GM18907 (cell line): ENCODE measurements at regions not wholly inside any gene's neighbourhood (a gene's known extent, or its start where the extent isn't known, plus 50 kb on each side); places are given as distances from the start of the nearest gene placed in this dataset.

Source experiments
- ATAC-seq: cut with Tn5 transposase; IDR thresholded peaks from one replicate; pipeline ENCODE4 v1.9.1; 2021; ENCODE audit warnings: mild to moderate bottlenecking, moderate library complexity; ENCODE audit not compliant: unreplicated experiment

DNA sequence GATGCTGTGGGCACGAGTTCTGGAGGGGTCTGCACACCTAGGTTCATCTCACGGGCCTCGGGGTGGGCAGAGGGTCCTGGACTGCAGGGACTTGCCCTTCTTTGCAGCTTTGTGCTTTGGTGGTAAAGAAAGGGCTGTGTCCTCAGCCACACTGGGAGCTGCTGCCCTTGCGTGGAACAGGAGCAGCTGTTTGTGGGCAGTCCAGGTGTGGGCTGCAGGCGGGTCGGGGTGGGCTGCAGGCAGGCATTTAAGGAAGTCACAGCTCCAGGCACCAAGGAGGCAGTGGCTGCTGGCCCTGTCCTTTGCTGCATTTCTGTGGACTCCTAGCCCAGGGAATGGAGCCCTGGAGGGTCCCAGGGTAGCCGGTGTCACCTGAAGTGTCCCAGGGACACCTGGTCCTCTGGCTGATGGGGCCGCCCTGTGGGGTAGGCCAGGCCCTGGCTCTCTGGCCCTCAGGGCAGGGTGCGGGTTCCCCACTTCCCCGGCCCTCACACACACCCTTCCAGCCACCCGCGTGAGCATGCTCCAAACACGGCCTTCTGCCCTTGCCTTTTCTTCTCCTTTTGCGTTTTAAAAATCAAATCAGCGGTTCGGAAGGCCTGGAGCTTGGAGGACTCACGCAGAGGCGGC, 1240.3 kb downstream of the BRD1 start:
- ATAC-seq, result no peak

DNA sequence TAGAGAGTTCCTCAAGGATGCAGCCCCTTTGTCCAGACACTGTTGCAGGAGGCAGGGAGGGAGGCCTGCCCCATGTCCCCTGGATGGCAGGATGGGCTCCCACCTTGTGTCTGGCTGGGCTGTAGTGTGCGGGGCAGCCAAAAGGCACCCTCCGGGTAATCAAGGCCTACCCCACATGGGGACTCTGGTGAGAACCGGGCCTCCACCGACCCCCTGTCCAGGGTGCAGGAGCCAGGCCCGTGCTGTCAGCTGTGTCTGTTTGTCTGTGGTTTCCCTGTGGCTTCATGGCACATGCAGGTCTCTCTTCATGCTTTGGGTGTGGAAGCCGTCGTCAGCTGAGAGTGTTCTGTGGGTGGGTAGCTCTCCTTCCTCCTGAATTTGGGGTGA, 1240.9 kb downstream of the BRD1 start:
- ATAC-seq, result no peak

DNA sequence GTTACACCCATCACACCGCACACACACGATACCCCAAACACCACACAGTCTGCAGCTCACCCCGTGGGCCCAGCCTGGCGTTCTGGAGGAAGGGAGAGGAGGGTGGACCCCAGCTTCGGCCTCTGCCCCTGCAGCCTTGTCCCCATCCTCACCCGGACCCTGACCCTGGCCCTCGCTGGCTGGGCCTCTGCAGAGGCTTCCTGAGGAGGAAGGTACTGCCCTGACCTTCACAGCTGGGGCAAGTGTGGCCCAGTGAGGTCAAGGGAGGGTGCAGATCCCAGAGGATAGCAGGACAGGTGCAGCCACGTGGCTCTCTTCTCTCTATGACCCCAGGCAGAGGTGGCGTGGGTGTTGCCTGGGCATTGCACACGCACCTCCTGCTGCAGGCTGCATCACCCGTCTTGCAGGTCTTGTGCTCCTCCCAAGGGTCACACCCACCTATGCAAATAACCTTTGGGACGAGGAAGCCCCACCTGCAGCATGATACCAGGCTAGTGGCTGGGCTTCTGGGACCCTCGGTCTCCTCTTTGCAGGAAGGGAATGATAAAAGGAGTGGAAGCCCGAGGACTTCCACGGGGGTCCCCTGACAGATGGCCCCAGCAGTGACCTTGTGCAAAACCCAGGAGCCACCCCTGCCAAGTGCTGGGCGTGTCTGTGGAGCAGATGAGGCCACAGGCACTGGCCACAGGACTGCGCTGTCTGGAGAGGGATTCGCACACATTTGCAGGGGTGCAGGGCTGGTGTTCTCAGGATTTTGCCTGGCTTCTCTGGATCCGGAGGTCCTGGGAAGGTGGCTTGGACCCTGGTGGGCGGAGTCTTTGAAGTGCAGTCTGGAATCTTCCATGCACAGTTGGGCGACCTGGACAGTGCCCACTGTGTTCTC, 1241.5 kb downstream of the BRD1 start:
- no peak for ATAC-seq

DNA sequence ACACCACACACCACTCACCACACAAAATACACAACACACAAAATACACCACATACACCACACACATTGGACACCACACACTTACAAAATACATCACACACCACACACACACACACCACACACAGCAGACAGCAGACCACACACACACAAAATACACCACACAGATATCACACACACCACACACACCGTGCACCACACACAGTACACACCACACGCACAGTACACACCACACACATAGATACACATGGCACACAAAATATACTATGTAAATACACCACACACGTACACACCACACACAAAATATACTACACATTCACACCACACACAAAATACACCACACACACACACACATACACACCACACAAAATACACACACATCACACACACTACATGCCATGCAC, 1243.5 kb downstream of the BRD1 start:
- no peak for ATAC-seq

DNA sequence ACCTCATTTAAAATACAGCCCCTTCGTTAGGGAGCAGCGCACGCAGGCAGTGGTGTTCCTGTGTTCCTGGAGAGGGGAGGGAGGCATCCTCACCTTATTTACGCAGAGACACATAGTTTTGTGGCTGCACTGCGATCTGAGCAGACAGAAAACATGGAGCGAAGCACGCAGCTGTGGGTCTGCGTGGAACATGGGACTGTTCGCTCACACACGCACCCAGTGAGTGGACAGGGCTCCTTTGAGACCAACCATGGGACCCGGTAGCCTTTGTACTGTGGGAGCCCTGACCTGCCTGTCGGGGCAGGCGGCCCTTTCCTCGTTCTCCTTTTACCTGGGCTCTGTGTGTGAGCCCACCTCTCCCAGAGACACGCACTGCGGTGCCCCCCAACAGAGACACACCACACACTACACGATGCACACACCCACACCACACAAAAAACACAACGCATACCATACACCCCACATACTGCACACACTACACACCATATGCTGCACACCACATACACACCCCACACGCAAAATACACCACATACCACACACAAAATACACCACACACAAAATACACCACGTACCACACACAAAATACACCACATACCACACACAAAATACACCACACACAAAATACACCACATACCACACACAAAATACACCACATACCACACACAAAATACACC, 1245.7 kb downstream of the BRD1 start:
- ATAC-seq, result no peak

DNA sequence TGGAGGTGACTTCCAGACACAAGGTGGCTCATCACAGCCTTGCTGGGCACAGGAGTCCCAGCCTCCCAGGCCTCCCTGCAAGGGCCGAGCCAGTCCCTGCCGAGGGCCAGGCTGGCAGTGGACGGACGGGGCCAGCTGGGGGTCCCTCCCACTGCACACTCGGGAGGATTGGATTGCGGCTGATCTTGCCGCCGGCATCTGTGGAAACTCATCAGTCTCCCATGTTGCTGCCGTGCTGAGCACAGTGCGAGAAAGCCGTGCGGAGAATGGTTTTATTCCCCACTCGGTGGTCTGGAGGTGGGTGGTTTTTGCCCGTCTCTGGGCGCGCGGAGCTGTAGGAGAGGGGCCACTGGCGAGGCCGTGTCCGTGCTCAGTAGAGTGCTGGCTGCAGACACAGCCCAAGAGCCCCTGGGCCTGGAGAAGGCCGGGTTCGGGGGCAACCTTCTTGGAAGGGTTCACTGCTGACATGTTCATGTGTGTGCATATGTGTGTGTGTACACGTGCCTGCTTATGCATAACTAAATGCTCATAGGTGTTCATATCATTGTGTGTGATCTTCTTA, 1246.4 kb downstream of the BRD1 start:
- no peak for ATAC-seq

DNA sequence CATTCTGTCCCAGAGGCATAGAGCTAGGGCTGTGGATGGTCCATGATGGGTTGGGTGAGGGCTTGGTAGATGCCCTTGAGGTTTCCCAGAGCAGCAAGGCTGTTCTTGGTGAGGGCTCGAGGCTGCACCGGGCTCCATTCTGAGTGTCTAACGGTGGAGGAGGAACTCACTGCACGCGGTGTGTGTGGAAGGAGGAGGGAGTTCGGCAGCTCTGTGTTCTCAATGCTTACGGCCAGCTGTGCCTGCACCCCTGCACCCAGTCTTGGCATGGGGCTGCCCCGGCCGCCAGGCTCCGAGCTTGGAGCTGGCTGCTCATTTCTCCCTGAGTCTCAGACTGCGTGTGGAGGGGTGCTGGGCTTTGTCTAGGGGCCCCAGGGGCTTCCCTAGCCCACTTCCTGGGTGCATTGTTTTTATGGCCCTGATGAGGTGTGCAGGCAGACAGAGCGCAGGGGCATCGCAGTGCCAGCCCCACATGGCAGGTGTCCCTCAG, 1247.1 kb downstream of the BRD1 start:
- ATAC-seq, result no peak

DNA sequence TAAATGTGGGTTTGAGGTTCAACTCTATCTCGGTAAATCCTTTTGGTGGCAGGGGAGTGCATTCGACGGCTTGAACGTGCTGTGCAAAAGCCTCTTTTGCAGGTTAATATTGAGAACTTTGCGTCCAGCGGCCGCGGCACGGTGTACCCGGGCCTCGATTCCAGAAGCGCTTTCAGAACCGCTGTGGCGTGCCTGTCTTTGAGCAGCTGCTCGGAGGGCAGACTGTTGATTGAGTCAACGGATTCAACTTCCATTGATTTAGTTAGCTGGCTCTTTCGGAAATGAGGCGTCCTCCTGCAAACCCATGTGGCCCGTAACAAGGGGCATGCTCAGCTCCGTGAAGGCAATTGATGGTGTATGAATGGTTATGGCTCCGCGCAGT, 1247.8 kb downstream of the BRD1 start:
- no peak for ATAC-seq

DNA sequence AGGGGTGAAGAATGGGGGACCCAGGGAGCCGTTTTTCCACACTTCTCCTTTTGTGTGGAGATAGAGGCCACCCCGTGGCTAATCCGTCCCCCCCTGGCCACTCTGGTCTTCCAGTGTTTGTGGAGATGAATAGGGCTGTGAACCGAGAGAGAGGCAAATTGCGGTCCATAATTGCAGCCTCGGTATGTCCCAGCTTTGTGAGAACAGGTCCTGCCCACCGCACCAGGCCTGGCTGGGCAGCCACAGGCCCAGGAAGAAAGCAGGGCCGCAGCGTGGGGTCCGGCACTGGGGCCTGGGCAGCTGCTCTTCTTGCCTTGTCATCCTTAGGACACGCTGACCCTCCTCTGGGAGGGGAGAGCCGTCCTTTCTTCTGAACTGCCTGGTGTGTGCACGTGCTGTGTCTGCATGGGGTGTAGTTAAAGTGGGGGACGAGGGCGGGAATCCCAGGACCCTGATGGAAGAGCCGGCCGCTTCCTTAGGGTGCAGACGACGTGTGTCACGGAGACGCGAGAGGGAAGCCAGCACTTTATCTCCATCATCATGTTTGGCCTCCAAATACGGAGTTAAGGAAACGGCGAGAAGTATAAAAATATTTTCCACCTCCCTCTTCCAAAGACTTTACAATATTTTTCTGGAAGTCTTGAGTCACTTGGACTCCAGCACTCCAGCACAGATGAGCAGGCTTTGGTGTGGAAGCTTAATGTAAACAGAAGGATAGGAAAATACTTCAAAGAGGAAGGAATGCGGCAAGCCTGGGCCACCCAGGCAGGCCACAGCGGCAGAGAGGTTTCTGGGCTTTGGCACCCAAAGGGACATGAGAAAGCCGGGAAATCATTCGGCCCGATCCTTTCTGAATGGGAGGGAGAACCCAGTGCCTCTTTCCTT, 1248.4 kb downstream of the BRD1 start:
- no peak for ATAC-seq

DNA sequence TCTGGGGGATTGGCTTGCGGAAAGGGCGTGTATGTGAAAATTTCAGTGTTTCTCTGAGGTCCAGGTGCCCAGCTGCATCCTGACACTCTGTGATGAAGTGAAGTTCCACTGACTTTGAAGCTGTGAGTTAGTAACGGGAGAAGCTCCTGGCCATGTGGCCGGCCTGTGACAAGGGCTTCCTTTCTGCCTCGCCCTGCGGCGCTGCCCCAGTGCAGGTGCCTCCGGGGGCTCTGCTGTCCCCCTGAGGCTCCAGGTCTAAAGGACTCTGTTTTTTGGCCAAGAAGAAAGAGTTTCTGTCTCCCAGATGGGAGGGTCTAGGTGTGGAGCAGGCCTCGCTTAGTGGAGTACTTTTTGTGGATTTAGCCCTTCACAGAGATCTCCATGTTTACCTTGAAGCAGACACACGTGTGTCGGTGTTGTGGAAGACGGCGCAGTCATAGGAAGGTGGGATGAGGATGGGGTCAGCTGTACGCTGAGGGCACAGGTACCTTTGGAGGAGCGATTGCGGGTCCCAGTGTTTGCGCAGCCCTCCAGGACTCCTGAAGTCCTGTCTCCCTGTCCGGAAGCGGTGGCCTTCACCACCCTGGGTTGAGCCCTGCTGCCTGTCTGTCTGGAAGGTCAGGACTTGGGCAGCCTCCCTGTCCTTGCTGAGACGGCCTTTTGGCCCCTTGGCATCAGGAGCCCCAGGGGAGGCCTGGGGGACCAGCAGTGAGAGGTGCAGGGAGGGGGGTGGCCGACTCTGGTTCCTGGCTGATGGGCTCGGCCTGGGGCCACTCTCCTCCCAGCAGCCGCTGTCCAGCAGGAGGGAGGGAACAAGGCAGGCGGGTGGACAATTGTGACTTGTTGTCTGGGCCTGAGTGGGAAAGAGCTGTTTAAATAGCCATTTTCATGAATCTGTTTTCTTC, 1249.3 kb downstream of the BRD1 start:
- ATAC-seq, result no peak

DNA sequence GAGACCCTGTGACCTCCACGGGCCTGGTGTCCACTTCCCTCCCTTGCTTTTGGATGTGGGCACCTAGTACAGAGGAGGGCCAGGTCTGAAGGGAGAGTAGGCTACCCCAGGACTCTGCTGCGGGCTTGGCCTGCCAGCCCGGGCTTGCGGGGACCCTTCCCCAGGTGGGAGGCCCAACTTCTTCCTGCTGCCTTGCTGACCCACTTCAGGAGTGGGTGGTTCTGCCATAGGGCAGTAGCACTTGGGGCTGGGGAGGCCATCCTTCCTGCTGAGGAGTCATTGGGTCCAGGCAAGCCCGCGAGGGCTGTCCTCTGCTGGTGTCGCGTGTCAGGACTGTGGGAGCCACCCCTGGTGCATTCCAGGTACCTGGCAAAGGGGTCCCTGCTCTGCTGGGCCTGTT, 1250.0 kb downstream of the BRD1 start:
- ATAC-seq, result no peak

DNA sequence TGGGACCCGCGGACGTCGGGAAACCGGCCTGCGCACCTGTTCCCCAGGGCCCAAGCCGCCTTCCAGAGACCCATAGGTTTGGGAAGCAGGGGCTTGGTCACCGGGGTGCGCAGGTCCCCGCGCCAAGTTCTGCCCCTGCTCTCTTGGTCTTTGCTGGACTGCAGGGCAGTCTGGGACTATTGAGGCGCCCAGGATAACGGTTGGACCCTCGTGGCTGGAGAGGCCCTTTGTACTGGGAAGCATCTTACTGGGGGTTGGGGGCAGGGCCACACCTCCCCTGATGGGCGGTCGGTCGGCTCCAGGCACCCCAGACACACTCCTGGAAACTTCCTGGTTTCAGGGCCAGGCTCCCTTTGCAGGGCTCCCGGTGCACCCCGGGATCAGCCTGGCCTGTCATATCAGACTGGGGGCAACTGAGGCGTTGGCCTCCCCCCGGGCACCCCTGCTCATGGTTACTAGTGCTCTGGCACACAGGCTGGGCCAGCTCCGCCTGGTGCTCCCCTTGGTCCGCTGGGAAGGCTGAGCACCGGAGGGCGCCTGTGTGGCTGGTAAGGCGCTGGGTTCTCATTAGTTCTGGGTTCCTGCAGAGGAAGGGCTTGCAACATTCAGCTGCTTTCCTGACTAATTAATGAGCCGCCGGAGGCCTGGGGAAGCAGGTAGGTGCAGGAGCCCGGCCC, 1250.5 kb downstream of the BRD1 start:
- no peak for ATAC-seq

DNA sequence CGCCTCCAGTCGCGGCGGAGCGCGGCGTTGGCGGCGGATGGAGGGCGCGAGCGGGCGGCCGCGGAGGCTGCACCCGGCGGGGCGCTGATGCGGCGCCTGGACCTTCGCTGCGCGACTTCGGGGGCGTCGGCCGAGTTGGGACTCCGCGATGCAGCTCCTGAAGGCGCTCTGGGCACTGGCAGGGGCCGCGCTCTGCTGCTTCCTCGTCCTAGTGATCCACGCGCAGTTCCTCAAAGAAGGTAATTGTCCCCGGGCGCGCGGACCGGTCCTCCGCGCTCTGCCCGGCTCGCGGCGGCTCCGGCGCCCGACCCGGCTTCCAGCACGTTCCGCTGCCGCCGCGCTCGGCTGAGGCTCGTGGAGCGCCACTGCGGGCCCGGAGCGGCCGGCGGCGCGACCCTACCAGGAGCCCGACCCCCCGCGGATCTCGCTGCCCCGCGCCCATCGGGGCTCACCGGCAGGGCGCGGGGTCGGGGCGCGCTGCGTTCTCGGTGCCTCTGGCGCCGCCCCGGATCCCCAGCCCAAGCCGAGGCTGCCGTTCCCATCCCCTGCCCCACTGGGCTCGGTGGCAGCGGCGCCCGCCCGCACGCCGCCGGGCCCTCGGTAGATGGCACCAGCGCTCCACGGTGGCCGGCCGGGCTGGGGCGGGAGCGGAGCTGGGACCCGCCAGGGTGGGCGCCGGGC, 1251.2 kb downstream of the BRD1 start:
- ATAC-seq, result no peak

DNA sequence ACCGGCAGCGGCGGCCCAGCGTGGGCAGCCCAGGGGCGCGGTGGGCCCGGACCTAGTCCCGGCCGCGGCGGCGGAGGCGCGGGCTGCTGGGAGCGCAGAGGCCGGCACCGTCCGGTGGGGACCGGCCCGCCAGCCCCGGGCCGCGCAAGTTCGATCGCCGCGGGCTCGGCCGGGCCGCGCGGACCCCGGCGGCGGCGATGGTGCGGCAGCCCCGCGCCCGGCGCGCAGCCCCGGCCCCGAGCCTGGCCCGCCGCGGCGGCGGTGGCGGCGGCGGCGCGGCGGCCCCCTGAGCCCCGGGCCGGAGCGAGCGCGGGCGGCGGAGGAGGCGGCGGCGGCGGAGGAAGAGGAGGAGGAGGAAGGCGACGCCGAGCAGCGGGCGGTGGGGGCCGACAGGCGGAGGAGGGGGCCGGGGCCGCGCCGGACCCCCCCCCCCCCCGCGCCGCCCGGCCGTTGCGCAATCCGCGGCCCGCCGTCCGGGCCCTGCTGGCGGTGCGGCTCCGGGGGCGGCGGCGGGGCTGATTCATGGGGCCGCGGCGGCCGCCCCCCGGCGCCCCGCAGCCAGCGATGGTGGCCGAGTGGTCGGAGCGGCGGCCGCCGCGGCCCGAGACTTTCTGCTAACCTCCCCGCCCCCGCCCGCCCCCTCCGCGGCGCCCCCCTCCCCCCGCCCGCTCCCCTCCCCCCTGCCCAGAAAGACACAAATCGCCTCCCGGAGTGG, 1251.9 kb downstream of the BRD1 start:
- no peak for ATAC-seq

DNA sequence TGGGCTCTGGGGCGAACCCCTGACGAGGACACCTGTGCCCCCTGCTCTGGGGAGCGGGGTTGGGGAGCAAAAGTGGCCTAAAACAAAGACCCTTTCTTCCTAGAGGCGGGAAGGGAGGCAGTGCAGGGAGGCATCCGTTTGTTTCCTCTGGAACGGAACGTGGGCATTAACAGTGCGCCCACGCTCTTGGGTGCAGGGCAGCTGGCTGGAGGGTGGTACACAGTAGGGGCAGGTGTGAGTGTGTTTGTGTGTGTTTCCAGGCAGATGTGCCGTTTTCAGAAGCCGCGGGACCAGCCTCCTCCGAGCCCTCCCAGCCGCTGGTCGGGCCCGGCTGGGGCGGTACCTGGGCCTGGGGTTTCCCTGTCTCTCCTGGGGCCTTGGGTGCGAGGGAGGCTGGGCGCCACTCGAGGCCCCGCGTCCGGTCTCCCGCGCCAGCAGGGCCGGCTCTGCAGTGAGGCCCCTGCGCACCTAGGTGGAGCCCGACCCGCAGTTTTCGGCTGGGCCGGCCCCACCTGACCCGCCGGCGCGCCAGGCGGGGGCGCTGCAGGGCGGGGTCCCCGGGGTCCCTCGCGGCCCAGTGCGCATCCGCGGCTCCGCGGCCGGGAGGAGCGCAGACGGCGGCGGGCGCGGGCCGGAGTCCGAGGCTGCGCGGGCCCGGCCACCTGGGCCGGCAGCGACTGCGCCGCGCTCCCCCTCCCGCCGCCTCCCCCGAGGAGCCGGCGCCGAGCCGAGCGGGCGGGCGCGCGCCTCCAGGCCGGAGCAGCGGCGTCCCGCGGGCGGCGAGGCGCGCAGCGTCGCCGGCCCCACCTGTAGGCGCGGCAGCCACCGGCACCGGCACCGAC, 1252.7 kb downstream of the BRD1 start:
- ATAC-seq, result no peak

DNA sequence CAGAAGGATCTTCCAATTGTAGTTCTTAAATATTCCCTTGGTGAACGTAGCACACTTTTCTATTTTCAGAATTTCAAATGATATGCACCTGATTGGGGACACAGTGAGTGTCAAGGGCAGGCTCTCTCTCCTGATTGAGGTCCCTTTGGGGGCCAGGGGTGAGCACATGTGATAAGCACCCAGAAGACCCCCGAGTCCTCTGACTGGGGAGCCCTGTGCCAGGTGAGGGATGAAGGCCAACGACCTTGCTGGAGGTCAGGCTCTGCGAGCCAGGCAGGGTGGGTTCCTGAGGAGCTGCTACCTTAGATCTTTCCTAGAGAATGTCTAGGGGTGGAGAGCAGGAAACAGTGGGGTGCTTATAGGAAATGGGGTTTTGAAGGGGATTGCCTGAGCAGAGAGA, 1253.9 kb downstream of the BRD1 start:
- no peak for ATAC-seq

DNA sequence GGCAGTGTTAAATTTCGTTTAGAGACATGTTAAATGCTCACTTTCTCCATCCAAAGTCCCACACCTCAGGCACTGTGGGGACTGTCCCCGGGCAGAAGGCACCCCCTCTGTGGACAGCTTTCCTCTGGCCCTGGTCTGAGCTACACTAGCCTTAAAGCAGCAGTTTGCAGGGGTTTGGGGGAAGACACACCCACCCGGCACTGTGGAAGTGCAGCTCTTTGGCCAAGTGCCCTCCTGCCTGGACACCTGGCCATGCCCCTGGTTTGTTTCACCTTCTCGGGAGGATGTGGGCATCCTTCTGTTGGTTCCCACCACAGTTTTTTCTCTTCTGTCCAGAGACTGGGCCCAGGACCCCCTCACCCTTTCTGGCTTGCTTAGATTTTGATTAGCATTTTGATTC, 1254.7 kb downstream of the BRD1 start:
- no peak for ATAC-seq
